Ovary (tissue), 3 donors: ENCODE measurements at regions not wholly inside any gene's neighbourhood (a gene's known extent, or its start where the extent isn't known, plus 50 kb on each side); places are given as distances from the start of the nearest gene placed in this dataset.

Experiments used
- POLR2A ChIP-seq: fragments of 450-650 bp; IDR thresholded peaks from one replicate; pipeline ENCODE4 v1.6.1; 2017; ENCODE audit warnings: antibody characterized with exemption, mild to moderate bottlenecking, moderate library complexity
- TF ChIP-seq, protein P1 (sequence below), 3 donors: fragments of 450-650 bp in 2 of 3; fragments of 200-600 bp in 1 of 3; IDR thresholded peaks; one replicate each; pipeline versions ENCODE4 v1.5.1 to v1.8.0; 2016 to 2022; ENCODE audit warnings: antibody characterized with exemption in 3 of 3, mild to moderate bottlenecking in 1 of 3
- donor health status: DM: no; HTN: no; CAD: no.

DNA sequence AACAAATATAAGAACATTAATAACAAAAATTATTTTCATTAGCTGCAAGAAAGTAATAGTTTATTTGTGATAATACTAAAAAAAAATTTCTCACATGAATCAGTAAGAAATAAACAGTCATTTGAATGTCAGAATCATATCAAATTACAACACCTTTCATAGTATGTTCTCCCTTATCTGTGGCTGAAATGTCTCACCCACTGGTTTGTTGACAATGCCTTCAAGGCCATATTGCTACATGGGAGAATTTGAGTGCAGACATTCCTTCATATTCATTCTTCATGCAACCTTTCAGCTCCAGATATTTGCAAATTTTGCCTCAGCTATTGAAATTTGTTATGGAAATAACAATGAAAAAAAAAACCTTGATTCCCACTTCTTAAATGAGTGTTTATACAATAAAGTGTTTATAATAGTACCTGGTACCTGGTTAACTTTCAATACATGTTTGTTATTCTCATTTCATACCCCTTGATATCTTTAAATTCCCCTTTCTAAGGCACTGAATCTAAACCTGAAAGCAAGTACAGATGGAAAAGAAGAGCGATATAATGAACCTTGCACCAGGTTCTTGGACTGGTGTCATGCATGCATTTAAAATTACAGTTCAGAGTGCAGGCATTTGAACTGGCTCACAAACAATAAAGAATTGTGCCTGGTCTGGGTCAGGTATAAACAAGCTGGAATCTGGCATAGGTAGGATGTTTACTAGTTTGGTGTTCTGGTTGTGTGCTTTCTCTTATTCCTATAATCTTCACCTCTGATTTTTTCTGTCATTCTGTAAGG lies 242.2 kb upstream of the ADGRL2 start:
- TF ChIP-seq, protein P1, sequence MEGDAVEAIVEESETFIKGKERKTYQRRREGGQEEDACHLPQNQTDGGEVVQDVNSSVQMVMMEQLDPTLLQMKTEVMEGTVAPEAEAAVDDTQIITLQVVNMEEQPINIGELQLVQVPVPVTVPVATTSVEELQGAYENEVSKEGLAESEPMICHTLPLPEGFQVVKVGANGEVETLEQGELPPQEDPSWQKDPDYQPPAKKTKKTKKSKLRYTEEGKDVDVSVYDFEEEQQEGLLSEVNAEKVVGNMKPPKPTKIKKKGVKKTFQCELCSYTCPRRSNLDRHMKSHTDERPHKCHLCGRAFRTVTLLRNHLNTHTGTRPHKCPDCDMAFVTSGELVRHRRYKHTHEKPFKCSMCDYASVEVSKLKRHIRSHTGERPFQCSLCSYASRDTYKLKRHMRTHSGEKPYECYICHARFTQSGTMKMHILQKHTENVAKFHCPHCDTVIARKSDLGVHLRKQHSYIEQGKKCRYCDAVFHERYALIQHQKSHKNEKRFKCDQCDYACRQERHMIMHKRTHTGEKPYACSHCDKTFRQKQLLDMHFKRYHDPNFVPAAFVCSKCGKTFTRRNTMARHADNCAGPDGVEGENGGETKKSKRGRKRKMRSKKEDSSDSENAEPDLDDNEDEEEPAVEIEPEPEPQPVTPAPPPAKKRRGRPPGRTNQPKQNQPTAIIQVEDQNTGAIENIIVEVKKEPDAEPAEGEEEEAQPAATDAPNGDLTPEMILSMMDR (IDR thresholded peaks at IDR 0.05) = no peak
- no peak for TF ChIP-seq POLR2A
